C4-2B (cell line): ENCODE measurements at regions not wholly inside any gene's neighbourhood (a gene's known extent, or its start where the extent isn't known, plus 50 kb on each side); places are given as distances from the start of the nearest gene placed in this dataset.

Source experiments
- CTCF ChIP-seq: fragments of 450-650 bp; conservative IDR thresholded peaks from 2 replicates; pipeline ENCODE4 v1.5.1; 2017; ENCODE audit warnings: mild to moderate bottlenecking
- ZFX ChIP-seq: fragments of 450-650 bp; IDR thresholded peaks from 2 replicates; pipeline ENCODE4 v1.6.1; 2017

GRCh38 chr19:46935066-46935663 lies 74.4 kb downstream of the ARHGAP35 start:
- TF ChIP-seq CTCF: no peak
- TF ChIP-seq ZFX: no peak
